ENCODE measurements at regions not wholly inside any gene's neighbourhood (a gene's known extent, or its start where the extent isn't known, plus 50 kb on each side); places are given as distances from the start of the nearest gene placed in this dataset.

DNA sequence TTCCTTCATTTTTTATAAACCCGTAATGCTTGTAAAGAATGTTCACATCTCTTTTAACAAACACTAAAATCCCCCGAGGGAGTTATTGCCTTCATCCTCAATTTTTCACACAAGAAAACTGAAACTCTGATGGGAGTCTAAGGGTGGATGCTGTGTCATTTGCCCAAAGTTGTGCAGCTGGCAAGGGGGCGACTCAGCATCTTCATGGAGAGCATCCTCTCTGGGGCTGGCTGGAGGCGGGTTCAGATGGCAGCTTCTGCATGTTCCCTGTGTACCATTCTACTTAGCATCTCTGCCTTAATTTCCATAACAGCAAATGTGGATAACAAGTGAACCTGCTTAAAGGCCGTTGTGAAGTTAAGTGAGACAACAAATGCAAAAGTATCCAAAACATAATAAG lies 256.4 kb downstream of the IRS2 start:
- Histone ChIP-seq H3K79me2 (ENCODE audit: control insufficient read depth, insufficient read depth, low read length) (no peaks in the 10 kb centered on the region), H3K4me2 (ENCODE audit: control insufficient read depth, extremely low read depth, insufficient read depth, low read depth, low read length) (no peak overlapping the region), H3K4me3 (ENCODE audit: control insufficient read depth in 2 of 3, extremely low read depth in 1 of 3, insufficient read depth in 2 of 3, low read depth in 1 of 3, low read length in 3 of 3) (no peak overlapping the region), H4K20me1 (ENCODE audit: control insufficient read depth, extremely low read depth, insufficient read depth, low read length) (no peaks in the 10 kb centered on the region), H3K9me1 (ENCODE audit: control insufficient read depth, extremely low read depth, insufficient read depth, low read length) (no peaks in the 10 kb centered on the region), H3K36me3 (ENCODE audit: control insufficient read depth in 2 of 2, extremely low read depth in 1 of 2, insufficient read depth in 2 of 2, low read length in 2 of 2) (no peaks in the 10 kb centered on the region), H3K9me3 (ENCODE audit: control insufficient read depth, low read depth, low read length) (no peaks in the 10 kb centered on the region), H3K27ac (ENCODE audit: control insufficient read depth, insufficient read depth, low read length) (no peak overlapping the region), H3K4me1 (ENCODE audit: control insufficient read depth, extremely low read depth, insufficient read depth, low read length) (no peaks in the 10 kb centered on the region), H3K27me3 (ENCODE audit: control insufficient read depth, extremely low read depth, insufficient read depth, low read length) (no peaks in the 10 kb centered on the region), H3K9ac (ENCODE audit: control insufficient read depth, extremely low read depth, insufficient read depth, low read length) (no peak overlapping the region), H2AFZ (ENCODE audit: control insufficient read depth, low read length) (no peak overlapping the region)
- TF ChIP-seq CTCF (optimal IDR thresholded peaks at IDR 0.05 in 1 of 3, IDR thresholded peaks at IDR 0.05 in 1 of 3, conservative IDR thresholded peaks at IDR 0.05 in 1 of 3; ENCODE audit: extremely low read depth in 1 of 3, insufficient read depth in 2 of 3, low read length in 3 of 3) (no peak), EZH2 (IDR thresholded peaks at IDR 0.05; ENCODE audit: low read length) (no peak)
- FAIRE-seq, result no peak
- dilution Hi-C loops (cut with MboI; ENCODE audit: extremely low pct_ligation_motif_present, low sequenced_read_pairs), result no loop called here
- DNase-seq (ENCODE audit: low read depth, low spot score), result no peak

DNA sequence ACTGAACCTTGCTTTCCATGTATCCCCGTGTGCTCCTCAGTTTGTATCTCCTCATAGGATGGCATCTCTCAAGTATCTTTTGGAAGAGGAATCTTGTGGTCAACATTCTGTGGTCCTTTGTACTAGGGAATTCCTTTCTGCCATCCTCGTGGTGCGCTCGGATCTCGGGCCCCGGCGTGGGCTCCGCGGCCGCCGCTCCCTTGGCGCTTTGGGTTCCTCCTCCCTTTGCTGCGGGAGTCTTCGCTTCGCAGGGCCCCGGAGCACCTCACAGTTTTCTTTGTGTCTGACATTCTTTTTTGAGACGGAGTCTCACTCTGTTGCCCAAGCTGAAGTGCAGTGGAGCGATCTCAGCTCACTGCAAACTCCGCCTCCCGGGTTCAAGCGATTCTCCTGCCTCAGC lies 264.7 kb downstream of the IRS2 start:
- TF ChIP-seq CTCF (optimal IDR thresholded peaks at IDR 0.05 in 1 of 3, IDR thresholded peaks at IDR 0.05 in 1 of 3, conservative IDR thresholded peaks at IDR 0.05 in 1 of 3; ENCODE audit: extremely low read depth in 1 of 3, insufficient read depth in 2 of 3, low read length in 3 of 3), result no peak
- no peak for TF ChIP-seq EZH2 (IDR thresholded peaks at IDR 0.05; ENCODE audit: low read length)
- Histone ChIP-seq H3K4me1 (ENCODE audit: control insufficient read depth, extremely low read depth, insufficient read depth, low read length) (no peaks in the 10 kb centered on the region), H3K27me3 (ENCODE audit: control insufficient read depth, extremely low read depth, insufficient read depth, low read length) (no peaks in the 10 kb centered on the region), H3K4me3 (ENCODE audit: control insufficient read depth in 2 of 3, extremely low read depth in 1 of 3, insufficient read depth in 2 of 3, low read depth in 1 of 3, low read length in 3 of 3) (no peak overlapping the region), H3K9me1 (ENCODE audit: control insufficient read depth, extremely low read depth, insufficient read depth, low read length) (no peaks in the 10 kb centered on the region), H3K79me2 (ENCODE audit: control insufficient read depth, insufficient read depth, low read length) (no peaks in the 10 kb centered on the region), H3K36me3 (ENCODE audit: control insufficient read depth in 2 of 2, extremely low read depth in 1 of 2, insufficient read depth in 2 of 2, low read length in 2 of 2) (no peaks in the 10 kb centered on the region), H4K20me1 (ENCODE audit: control insufficient read depth, extremely low read depth, insufficient read depth, low read length) (no peaks in the 10 kb centered on the region), H3K9me3 (ENCODE audit: control insufficient read depth, low read depth, low read length) (no peaks in the 10 kb centered on the region), H3K9ac (ENCODE audit: control insufficient read depth, extremely low read depth, insufficient read depth, low read length) (no peak overlapping the region), H3K4me2 (ENCODE audit: control insufficient read depth, extremely low read depth, insufficient read depth, low read depth, low read length) (no peak overlapping the region), H3K27ac (ENCODE audit: control insufficient read depth, insufficient read depth, low read length) (no peak overlapping the region), H2AFZ (ENCODE audit: control insufficient read depth, low read length) (no peak overlapping the region)
- DNase-seq (ENCODE audit: low read depth, low spot score) (no peak), FAIRE-seq (no peak)
- dilution Hi-C loops (cut with MboI; ENCODE audit: extremely low pct_ligation_motif_present, low sequenced_read_pairs), result no loop called here
